ENCODE measurements at regions not wholly inside any gene's neighbourhood (a gene's known extent, or its start where the extent isn't known, plus 50 kb on each side); places are given as distances from the start of the nearest gene placed in this dataset.
A peak's percentile ranks its signal among the peaks of the same experiment; 100 is the strongest.

DNA sequence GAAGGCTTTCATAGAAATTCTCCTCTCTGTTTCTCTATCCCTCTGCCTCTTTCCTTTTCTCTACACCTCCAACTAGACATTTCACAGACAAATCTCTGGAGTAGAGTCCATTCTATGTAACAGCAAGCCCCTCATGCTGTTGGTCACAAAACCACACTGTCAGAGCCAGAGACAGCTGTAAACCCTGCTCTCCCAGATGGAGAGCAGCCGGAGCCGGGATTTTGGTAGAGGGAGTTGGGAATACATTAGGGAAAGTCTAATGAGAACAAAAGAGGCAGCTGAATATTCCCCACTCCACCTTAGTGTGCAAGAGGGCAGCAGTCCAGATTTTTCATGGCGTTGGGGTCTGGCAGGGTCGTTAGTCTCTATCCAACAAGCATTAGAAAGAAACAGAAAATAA is 68.3 kb upstream of the EDN1 start:
- DNase-seq = no peak

DNA sequence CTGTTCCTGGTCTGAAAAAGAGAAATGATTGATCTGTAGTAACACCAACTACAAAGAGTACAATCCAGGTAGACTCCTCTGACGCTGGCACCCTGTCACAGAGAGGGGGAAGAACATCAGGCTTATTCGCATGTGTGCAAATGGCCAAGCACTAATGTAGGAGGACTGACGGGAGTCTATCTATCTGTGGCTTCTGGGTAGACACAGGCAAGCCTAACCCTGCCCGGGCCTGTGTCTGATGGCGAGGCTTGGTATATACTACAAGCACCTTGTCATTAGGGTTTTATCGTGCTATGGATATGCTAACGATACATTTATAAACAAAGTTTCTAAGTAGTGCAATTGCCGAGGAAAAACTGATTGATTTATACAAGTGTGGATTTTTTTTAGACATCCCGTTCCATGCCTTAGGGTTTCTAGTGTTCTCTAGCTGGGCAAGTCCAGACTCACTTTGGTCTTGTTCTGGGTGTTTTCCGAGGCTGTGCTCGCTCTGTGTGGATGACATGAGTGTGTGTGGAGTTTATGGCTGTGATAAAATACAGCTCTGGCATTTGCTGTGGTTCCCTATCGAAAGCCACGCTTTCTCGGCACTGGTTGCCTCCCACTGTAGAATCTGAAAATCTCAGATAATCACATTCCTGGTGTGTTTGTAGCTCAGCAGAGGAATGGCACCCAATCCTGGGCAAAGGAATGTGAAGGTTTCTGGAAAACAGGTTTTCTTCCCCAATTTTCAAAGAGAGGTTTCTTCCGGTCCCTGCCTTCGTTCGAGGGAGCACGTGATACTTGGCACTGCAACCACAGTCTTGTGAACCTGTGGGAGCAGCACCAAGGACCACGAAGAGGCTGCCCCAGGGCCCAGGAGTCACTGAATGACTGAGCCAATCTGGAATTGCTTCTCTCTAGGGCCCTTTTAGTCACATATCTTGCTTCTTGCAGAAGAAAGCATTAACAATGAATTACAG is 67.5 kb upstream of the EDN1 start:
- no peak for DNase-seq

DNA sequence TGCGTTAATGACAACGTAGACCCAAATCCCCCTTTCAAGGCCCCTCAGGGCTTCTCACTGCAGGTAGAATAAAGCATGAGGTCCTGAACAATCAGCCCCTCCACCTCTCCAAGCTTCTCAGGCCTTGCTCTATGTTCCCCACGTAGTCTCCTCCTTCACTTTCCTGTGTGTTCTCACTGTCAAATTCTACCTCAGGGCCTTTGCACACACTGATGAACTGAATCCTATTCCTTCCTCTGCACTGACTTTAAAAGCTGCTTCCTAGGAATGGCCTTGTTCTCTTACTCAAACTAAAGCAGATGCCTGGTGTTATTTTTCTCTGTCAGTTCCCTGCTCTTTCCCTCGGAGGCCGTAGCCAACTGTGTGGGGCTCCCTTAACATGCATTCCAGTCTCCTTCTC is 66.8 kb upstream of the EDN1 start:
- DNase-seq = no peak

DNA sequence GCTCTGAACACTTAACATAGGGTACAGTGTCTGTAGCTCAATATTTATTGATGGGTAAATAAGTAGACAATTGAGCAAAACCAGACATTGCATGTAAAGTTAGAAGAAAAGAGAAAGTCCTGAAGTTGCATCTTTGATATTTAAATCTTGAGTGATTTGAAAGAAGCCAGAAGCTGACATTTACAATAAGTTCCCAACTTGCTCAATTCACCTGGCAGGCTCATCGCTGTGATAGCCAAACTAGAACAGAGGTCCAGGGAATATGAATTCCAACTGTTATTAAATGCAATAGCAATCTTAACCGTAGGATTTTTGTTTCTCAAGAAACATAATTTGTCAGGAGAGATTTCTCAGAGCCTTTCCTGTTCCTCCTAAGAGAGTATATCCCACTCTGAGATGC is 65.9 kb upstream of the EDN1 start:
- DNase-seq = no peak

GRCh38 chr6:12228447-12229146 is 61.6 kb upstream of the EDN1 start:
- no peak for DNase-seq

GRCh38 chr6:12229332-12229731 is 60.8 kb upstream of the EDN1 start:
- DNase-seq = no peak

DNA sequence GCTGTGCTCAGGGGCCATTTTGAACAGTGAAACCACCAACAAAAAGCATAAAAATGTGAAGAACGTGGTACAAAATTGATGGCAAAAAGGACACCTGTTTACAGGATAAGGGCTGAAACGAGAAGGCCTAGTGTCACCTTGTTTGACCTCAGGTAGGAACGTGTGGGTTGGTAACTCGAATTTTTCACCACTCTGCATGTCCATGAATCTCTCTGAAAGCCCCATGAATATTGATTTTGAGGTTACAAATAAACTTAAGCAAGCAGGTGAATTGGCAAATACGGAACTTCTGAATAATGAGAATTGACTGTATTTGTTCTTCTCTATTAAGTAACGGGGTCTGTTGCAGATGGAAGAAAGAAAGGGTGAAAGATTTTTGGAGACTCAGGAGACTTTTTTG is 59.6 kb upstream of the EDN1 start:
- DNase-seq = no peak

DNA sequence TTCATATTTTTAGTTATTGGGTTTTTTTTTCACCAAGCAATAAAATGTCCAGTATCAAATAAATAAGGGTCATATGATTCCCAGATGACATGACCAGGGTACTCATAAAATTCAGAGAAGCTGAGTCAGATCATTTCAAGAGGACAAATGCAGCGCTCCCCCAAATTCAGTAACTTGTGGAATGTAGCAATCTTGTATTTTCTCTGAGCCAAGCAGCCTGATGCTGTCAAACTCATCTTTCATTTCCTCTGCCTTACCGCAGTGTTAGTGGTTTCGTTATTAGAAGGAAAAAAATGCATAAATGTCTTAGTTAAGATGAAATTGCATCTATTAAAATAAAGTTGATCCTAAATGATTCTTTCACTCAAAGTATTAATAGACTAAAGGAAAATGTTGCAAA is 57.8 kb upstream of the EDN1 start:
- no peak for DNase-seq

- no peak for DNase-seq
These were observed 57.3 kb upstream of the EDN1 start for GRCh38 chr6:12232821-12233220.

DNA sequence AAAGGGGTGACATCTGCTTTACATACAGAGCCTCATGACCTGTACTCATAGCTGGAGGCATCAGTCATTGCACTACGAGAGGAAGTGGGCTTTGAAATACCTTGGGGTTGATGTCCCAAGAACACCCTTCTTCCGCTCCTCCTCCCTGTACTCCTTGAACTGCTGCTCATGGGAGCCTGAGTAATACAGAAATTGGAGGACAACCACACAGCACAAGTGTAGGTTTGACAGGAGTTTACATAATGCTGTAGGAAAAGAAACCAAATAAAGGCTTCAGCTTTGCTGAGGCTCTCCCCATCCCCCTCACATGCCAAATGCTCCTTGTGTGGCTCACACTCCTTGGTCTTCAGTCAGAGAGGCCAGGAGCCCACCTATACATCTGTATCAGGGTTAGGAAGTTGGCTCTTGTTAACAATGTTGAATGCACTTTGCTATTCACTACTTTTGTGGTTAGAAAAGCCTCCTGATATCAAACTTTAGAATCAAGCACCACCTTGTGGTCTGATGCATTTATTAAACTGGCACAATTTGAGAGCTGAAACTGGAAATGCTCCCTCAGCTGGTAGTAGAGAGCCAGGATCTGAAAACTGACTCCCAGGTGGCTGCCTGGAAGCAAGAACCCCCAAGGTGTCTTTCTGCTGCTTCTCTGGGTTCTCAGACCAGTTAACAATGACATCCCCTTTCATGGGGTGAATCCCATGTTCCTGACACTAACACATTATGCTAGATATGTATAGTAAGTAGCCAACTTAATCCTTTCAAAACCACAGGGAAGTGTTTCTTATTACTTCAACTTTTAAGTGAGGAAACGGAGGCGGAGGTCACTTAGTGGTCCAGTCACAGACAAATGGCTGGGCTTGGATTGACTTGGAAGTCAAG is 56.2 kb upstream of the EDN1 start:
- peak; percentile 13 for DNase-seq

GRCh38 chr6:12235341-12235740 is 54.8 kb upstream of the EDN1 start:
- DNase-seq = no peak

DNA sequence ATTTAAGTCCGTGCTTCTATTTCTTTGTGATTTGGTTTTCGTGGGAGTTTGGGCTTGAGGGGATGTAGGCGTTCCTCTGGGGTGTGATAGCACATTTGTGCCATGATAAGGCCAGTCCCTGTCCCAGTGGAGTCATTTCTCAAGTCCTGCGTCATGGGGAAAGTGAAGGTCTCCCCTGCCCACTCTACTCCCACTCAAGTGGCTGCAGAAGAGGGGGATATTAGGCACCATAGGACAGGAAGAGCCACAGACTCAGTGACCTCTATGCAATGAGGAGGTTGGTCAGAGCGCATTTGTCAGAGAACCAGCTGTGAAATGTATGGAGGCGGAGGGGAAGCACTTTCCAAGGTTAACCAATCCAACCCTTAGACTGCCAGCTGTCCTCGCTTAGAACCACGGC is 51.9 kb upstream of the EDN1 start:
- no peak for DNase-seq
